Chondrocyte (in vitro differentiated cells): ENCODE measurements at regions not wholly inside any gene's neighbourhood (a gene's known extent, or its start where the extent isn't known, plus 50 kb on each side); places are given as distances from the start of the nearest gene placed in this dataset.
"Not testable (repeated sequence)": the region's sequence is repeated elsewhere in the genome, so short reads cannot be mapped to it uniquely, and the experiment has no call there.

Source experiments
- DNase-seq: peaks from one replicate; pipeline ENCODE4 v3.0.0; 2021; ENCODE audit warnings: mixed read lengths, low spot score
- H3K27ac Mint-ChIP-seq: one replicate; pipeline ENCODE4 v1.8.0; 2021; ENCODE audit warnings: mild to moderate bottlenecking, moderate library complexity, mixed read lengths; ENCODE audit not compliant: unreplicated experiment
- H3K27me3 Mint-ChIP-seq: 2 replicates; pipeline ENCODE4 v1.8.0; 2021; ENCODE audit warnings: low read depth, mixed read lengths
- H3K36me3 Mint-ChIP-seq: 2 replicates; pipeline ENCODE4 v1.8.0; 2021; ENCODE audit warnings: low read depth, mixed read lengths
- H3K4me1 Mint-ChIP-seq: 2 replicates; pipeline ENCODE4 v1.8.0; 2021; ENCODE audit warnings: low read depth, mild to moderate bottlenecking, mixed read lengths
- H3K4me3 Mint-ChIP-seq: one replicate; pipeline ENCODE4 v1.8.0; 2021; ENCODE audit warnings: mild to moderate bottlenecking, moderate library complexity, mixed read lengths; ENCODE audit not compliant: unreplicated experiment
- H3K9me3 Mint-ChIP-seq: 2 replicates; pipeline ENCODE4 v1.8.0; 2021; ENCODE audit warnings: low read depth, mixed read lengths
- CTCF ChIP-seq: fragments of 200-600 bp; sonication (generic); IDR thresholded peaks from 2 replicates; pipeline ENCODE4 v1.5.0; 2021; ENCODE audit warnings: antibody characterized with exemption, mild to moderate bottlenecking, moderate library complexity

GRCh38 chr17:28266926-28267719 is 51.9 kb upstream of the TMEM97 start:
- H3K9me3 Mint-ChIP-seq = peaks cover 18% of the 10 kb centered on the region
- H3K27ac Mint-ChIP-seq, H3K27me3 Mint-ChIP-seq: not testable (repeated sequence)

DNA sequence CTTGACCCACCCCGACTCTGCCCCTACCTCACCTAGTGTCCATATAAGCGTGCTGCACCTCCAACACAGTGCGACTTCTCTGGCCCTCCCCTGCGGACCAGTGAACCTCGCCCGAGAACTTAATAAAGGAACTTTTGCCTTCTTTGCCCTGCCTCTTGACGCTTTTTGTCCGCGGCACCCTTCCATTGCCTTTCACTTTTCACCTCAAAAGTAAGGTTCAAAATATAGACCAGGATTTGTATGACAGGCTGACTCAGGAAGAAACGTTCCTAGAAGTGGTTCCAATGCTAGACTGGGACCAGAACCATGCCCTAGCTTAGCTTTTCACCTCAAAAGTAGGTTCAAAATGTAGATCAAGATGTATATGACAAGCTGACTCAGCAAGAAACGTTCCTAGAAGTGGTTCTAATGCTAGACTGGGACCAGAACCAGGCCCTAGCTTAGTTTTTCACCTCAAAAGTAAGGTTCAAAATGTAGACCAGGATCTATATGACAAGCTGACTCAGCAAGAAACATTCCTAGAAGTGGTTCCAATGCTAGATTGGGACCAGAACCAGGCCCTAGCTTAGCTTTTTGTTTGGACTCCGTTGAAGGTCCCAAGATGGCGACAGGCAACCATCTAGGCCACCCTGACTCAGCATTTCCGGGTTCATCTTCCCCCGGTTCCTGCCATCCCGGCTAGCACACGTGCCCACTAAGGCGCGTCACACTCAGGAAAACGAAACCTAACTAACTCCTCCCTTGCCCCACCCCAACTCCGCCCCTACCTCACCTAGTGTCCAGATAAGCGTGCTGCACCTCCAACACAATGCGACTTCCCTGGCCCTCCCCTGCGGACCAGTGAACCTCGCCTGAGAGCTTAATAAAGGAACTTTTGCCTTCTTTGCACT is 51.0 kb upstream of the TMEM97 start:
- H3K4me1 Mint-ChIP-seq = peaks cover 6% of the 10 kb centered on the region
- TF ChIP-seq CTCF = no peak
- no peak overlapping the region for H3K27ac Mint-ChIP-seq
- H3K9me3 Mint-ChIP-seq = peaks cover 12% of the 10 kb centered on the region
- H3K27me3 Mint-ChIP-seq = no peaks in the 10 kb centered on the region
- no peak for DNase-seq
- H3K4me3 Mint-ChIP-seq = no peak overlapping the region
- H3K36me3 Mint-ChIP-seq = no peaks in the 10 kb centered on the region

More at GRCh38 chr17:28266926-28267719, 51.9 kb upstream of the TMEM97 start:
- H3K4me3 Mint-ChIP-seq, H3K36me3 Mint-ChIP-seq, DNase-seq, H3K4me1 Mint-ChIP-seq: not testable (repeated sequence)

DNA sequence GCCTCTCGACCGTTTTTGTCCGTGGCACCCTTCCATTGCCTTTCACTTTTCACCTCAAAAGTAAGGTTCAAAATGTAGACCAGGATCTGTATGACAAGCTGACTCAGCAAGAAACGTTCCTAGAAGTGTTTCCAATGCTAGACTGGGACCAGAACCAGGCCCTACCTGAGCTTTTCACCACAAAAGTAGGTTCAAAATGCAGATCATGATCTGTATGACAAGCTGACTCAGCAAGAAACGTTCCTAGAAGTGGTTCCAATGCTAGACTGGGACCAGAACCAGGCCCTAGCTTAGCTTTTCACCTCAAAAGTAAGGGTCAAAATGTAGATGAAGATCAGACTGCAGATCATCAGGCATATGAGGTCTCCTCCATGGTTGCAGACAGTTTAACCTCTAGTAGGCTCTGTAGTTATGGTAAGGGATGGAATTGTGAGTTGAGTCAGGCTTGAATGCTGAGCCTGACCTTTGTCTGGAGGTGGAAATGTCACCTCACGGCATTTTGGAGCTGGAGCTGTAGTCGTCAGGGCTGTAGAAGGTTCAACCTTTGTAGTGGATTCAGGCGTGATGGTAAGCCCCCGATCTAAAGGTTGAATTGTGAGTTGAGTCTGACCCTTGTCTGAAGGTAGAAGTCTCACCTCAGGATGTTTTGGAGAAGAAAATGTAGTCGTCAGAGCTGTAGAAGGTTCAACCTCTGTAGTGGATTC is 50.2 kb upstream of the TMEM97 start:
- Mint-ChIP-seq H3K27ac (no peak overlapping the region), H3K4me3 (no peak overlapping the region), H3K36me3 (no peaks in the 10 kb centered on the region), H3K4me1 (peaks cover 6% of the 10 kb centered on the region), H3K9me3 (peaks cover 6% of the 10 kb centered on the region), H3K27me3 (no peaks in the 10 kb centered on the region)
- no peak for TF ChIP-seq CTCF
- no peak for DNase-seq
